Skin of body (tissue), 1 donor: ENCODE measurements at regions not wholly inside any gene's neighbourhood (a gene's known extent, or its start where the extent isn't known, plus 50 kb on each side); places are given as distances from the start of the nearest gene placed in this dataset.
"Not testable (repeated sequence)": the region's sequence is repeated elsewhere in the genome, so short reads cannot be mapped to it uniquely, and the experiment has no call there.

ENCODE experiments used
- DNase-seq: peaks from one replicate; lab custom pipeline; 2025; lab: John Stamatoyannopoulos, UW

- DNase-seq = no peak
Observed at GRCh38 chr2:138066139-138066806, 102.0 kb downstream of the HNMT start.

- no peak for DNase-seq
Observed at GRCh38 chr2:138066841-138067240, 102.6 kb downstream of the HNMT start.

- DNase-seq = not testable (repeated sequence)
Observed at GRCh38 chr2:138068669-138069068, 104.4 kb downstream of the HNMT start.

- not testable (repeated sequence) for DNase-seq
Observed at GRCh38 chr2:138071042-138071719, 106.9 kb downstream of the HNMT start.

- no peak for DNase-seq
Observed at GRCh38 chr2:138071720-138072719, 107.7 kb downstream of the HNMT start.

- DNase-seq = no peak
Observed at GRCh38 chr2:138078153-138078552, 113.9 kb downstream of the HNMT start.

- DNase-seq = no peak
Observed at GRCh38 chr2:138079976-138080375, 115.7 kb downstream of the HNMT start.

GRCh38 chr2:138081225-138082073 is 117.2 kb downstream of the HNMT start:
- DNase-seq = no peak

GRCh38 chr2:138084206-138084605 is 119.9 kb downstream of the HNMT start:
- DNase-seq = no peak

- DNase-seq = not testable (repeated sequence)
Observed at GRCh38 chr2:138085441-138085840, 121.2 kb downstream of the HNMT start.

- no peak for DNase-seq
Observed at GRCh38 chr2:138086576-138086975, 122.3 kb downstream of the HNMT start.

- DNase-seq = no peak
Observed at GRCh38 chr2:138087751-138088593, 123.7 kb downstream of the HNMT start.

GRCh38 chr2:138090330-138090729 is 126.1 kb downstream of the HNMT start:
- DNase-seq = no peak

- no peak for DNase-seq
Observed at GRCh38 chr2:138093455-138093854, 129.2 kb downstream of the HNMT start.

- no peak for DNase-seq
Observed at GRCh38 chr2:138094031-138094430, 129.8 kb downstream of the HNMT start.

- DNase-seq = no peak
Observed at GRCh38 chr2:138095336-138095735, 131.1 kb downstream of the HNMT start.

- not testable (repeated sequence) for DNase-seq
Observed at GRCh38 chr2:138099288-138099687, 135.0 kb downstream of the HNMT start.

- no peak for DNase-seq
Observed at GRCh38 chr2:138101718-138102117, 137.4 kb downstream of the HNMT start.

GRCh38 chr2:138102664-138103063 is 138.4 kb downstream of the HNMT start:
- DNase-seq = no peak

GRCh38 chr2:138103156-138103555 is 138.9 kb downstream of the HNMT start:
- no peak for DNase-seq
